ENCODE measurements at regions not wholly inside any gene's neighbourhood (a gene's known extent, or its start where the extent isn't known, plus 50 kb on each side); places are given as distances from the start of the nearest gene placed in this dataset.
A peak's percentile ranks its signal among the peaks of the same experiment; 100 is the strongest.

- DNase-seq (ENCODE audit: low spot score) = no peak
These were observed 97.6 kb downstream of the HMX1 start for GRCh38 chr4:8774071-8774470.

GRCh38 chr4:8773124-8773931 lies 98.3 kb downstream of the HMX1 start:
- DNase-seq (ENCODE audit: low spot score) = no peak

GRCh38 chr4:8772499-8773123 lies 99.0 kb downstream of the HMX1 start:
- no peak for DNase-seq (ENCODE audit: low spot score)

GRCh38 chr4:8771666-8772065 lies 100.0 kb downstream of the HMX1 start:
- no peak for DNase-seq (ENCODE audit: low spot score)

GRCh38 chr4:8771258-8771590 lies 100.4 kb downstream of the HMX1 start:
- no peak for DNase-seq (ENCODE audit: low spot score)

GRCh38 chr4:8770518-8771257 lies 101.0 kb downstream of the HMX1 start:
- DNase-seq (ENCODE audit: low spot score) = no peak

GRCh38 chr4:8769645-8770517 lies 101.8 kb downstream of the HMX1 start:
- no peak for DNase-seq (ENCODE audit: low spot score)

- no peak for DNase-seq (ENCODE audit: low spot score)
These were observed 103.2 kb downstream of the HMX1 start for GRCh38 chr4:8768357-8768999.

GRCh38 chr4:8766610-8767009 lies 105.0 kb downstream of the HMX1 start:
- no peak for DNase-seq (ENCODE audit: low spot score)

GRCh38 chr4:8765631-8766590 lies 105.7 kb downstream of the HMX1 start:
- peak; percentile 18 for DNase-seq (ENCODE audit: low spot score)

- no peak for DNase-seq (ENCODE audit: low spot score)
These were observed 106.6 kb downstream of the HMX1 start for GRCh38 chr4:8765084-8765483.

- no peak for DNase-seq (ENCODE audit: low spot score)
These were observed 107.4 kb downstream of the HMX1 start for GRCh38 chr4:8763966-8764901.

- no peak for DNase-seq (ENCODE audit: low spot score)
These were observed 108.5 kb downstream of the HMX1 start for GRCh38 chr4:8762951-8763735.

GRCh38 chr4:8762356-8762755 lies 109.3 kb downstream of the HMX1 start:
- no peak for DNase-seq (ENCODE audit: low spot score)

GRCh38 chr4:8761824-8762205 lies 109.8 kb downstream of the HMX1 start:
- no peak for DNase-seq (ENCODE audit: low spot score)

GRCh38 chr4:8761167-8761823 lies 110.3 kb downstream of the HMX1 start:
- DNase-seq (ENCODE audit: low spot score) = no peak

- DNase-seq (ENCODE audit: low spot score) = no peak
These were observed 111.1 kb downstream of the HMX1 start for GRCh38 chr4:8760561-8760960.

- no peak for DNase-seq (ENCODE audit: low spot score)
These were observed 111.7 kb downstream of the HMX1 start for GRCh38 chr4:8759987-8760386.
